ENCODE measurements at regions not wholly inside any gene's neighbourhood (a gene's known extent, or its start where the extent isn't known, plus 50 kb on each side); places are given as distances from the start of the nearest gene placed in this dataset.
"Not testable (repeated sequence)": the region's sequence is repeated elsewhere in the genome, so short reads cannot be mapped to it uniquely, and the experiment has no call there.

- Histone ChIP-seq H4K8ac (ENCODE audit: extremely low read depth, insufficient read depth, low read length) (peak overlapping the region; percentile 68; the same call in 1 of the 2 replicates), H3K9ac (replicated peaks in 1 of 4; ENCODE audit: extremely low read depth in 1 of 4, low read depth in 3 of 4, low read length in 3 of 4) (peak overlapping the region; percentile 65 to 82 (median 76)), H3K79me2 (ENCODE audit: control insufficient read depth in 1 of 2, insufficient read depth in 2 of 2, low read length in 2 of 2) (peaks cover 0 to 33% of the 10 kb centered on the region in 2 experiments; a peak in 2 of 4 replicates), H2AK5ac (ENCODE audit: low read depth, low read length) (peak overlapping the region; percentile 53; the same call in 1 of the 2 replicates), H4K5ac (ENCODE audit: insufficient read length, low read depth, low read length) (peak overlapping the region; percentile 24), H3K4me2 (ENCODE audit: insufficient read depth in 1 of 2, low read depth in 2 of 2, low read length in 2 of 2) (peak overlapping the region; percentile 53 to 78), H3K18ac (ENCODE audit: extremely low read depth, low read length) (peak overlapping the region; percentile 25), H3K4me3 (ENCODE audit: extremely low read depth in 1 of 4, insufficient read depth in 2 of 4, low read depth in 3 of 4, low read length in 4 of 4) (peak overlapping the region; percentile 67 to 90 (median 77))
- DNase-seq (ENCODE audit: low read depth in 1 of 2, low spot score in 2 of 2); H3K4ac ChIP-seq (replicated peaks; ENCODE audit: insufficient read length, low read depth, low read length); H2BK15ac ChIP-seq (ENCODE audit: low read length); H3K23me2 ChIP-seq (ENCODE audit: low read depth, low read length); H2BK12ac ChIP-seq (ENCODE audit: low read depth, low read length); H3K27ac ChIP-seq (ENCODE audit: low read depth, low read length); H3K56ac ChIP-seq (replicated peaks; ENCODE audit: insufficient read length, low read depth, low read length); H3K27me3 ChIP-seq (replicated peaks in 1 of 4; ENCODE audit: control insufficient read depth in 3 of 4, extremely low read depth in 1 of 4, insufficient read depth in 3 of 4, low read length in 3 of 4); H3K36me3 ChIP-seq (ENCODE audit: control insufficient read depth in 2 of 4, insufficient read depth in 4 of 4, low read length in 3 of 4); H3K23ac ChIP-seq (ENCODE audit: insufficient read length); H3K4me1 ChIP-seq (replicated peaks in 1 of 4; ENCODE audit: control insufficient read depth in 3 of 4, insufficient read depth in 4 of 4, low read length in 3 of 4); H2BK120ac ChIP-seq (replicated peaks; ENCODE audit: low read depth, low read length); FAIRE-seq; H3K79me1 ChIP-seq (ENCODE audit: low read depth, low read length); H2AFZ ChIP-seq (ENCODE audit: low read length); H4K20me1 ChIP-seq (replicated peaks in 1 of 2; ENCODE audit: control insufficient read depth in 1 of 2, insufficient read depth in 2 of 2, low read length in 2 of 2); H2BK5ac ChIP-seq (ENCODE audit: low read depth, low read length); CTCF ChIA-PET (ENCODE audit: partially characterized antibody); H3K14ac ChIP-seq (ENCODE audit: insufficient read length); H4K91ac ChIP-seq (replicated peaks; ENCODE audit: insufficient read length, low read length); H2BK20ac ChIP-seq (ENCODE audit: low read length); H3K9me3 ChIP-seq (ENCODE audit: insufficient read depth in 2 of 2, low read depth in 1 of 2, low read length in 1 of 2): not testable (repeated sequence)
- peak; percentile 46 for TF ChIP-seq SAP30 (IDR thresholded peaks at IDR 0.05; ENCODE audit: insufficient read depth, insufficient replicate concordance, low read length)
- POLR2A ChIA-PET (ENCODE audit: partially characterized antibody): interaction anchor here (0.7 to 3.9 kb wide), 9 partner anchors 9 to 236 kb away, joined by 3 to 26 read pairs (median 5); partner anchors contain the start of genes PAGR1 and QPRT
- WGBS, 2 experiments (ENCODE audit: extremely low coverage in 1 of 2, insufficient coverage in 1 of 2, insufficient read length in 1 of 2, insufficient replicate concordance in 2 of 2, low coverage in 1 of 2, low lambda C conversion rate in 2 of 2, missing lambda C conversion rate in 1 of 2): 3% methylated on average over 41 of the region's 48 CpGs; no CpG with 5 or more reads in 1 of the 2 experiments
Measured at GRCh38 chr16:29612381-29613306, 50.4 kb upstream of the SPN start.
